ENCODE measurements at regions not wholly inside any gene's neighbourhood (a gene's known extent, or its start where the extent isn't known, plus 50 kb on each side); places are given as distances from the start of the nearest gene placed in this dataset.

- H2BK15ac ChIP-seq (ENCODE audit: low read length): no peak overlapping the region
- no peak overlapping the region for H2BK5ac ChIP-seq (ENCODE audit: low read depth, low read length)
- no peak overlapping the region for H3K14ac ChIP-seq (ENCODE audit: insufficient read length)
- ChIA-PET CTCF (ENCODE audit: partially characterized antibody) (no interaction called here), POLR2A (ENCODE audit: partially characterized antibody) (interaction anchor here (0.6 kb wide), 1 partner anchor 38 kb away, joined by 3 read pairs; no protein-coding TSS in a partner anchor)
- H3K9ac ChIP-seq (replicated peaks in 1 of 4; ENCODE audit: extremely low read depth in 1 of 4, low read depth in 3 of 4, low read length in 3 of 4): no peak overlapping the region
- H3K36me3 ChIP-seq (ENCODE audit: control insufficient read depth in 2 of 4, insufficient read depth in 4 of 4, low read length in 3 of 4): no peaks in the 10 kb centered on the region
- peak; percentile 70; the same call in 1 of the 2 replicates for TF ChIP-seq MAFK (IDR thresholded peaks at IDR 0.05; ENCODE audit: low read depth, low read length)
- TF ChIP-seq HDAC6 (IDR thresholded peaks at IDR 0.05; ENCODE audit: low read depth, low read length): no peak
- no peaks in the 10 kb centered on the region for H3K79me1 ChIP-seq (ENCODE audit: low read depth, low read length)
- no peak overlapping the region for H3K27ac ChIP-seq (ENCODE audit: low read depth, low read length)
- H3K56ac ChIP-seq (replicated peaks; ENCODE audit: insufficient read length, low read depth, low read length): no peak overlapping the region
- H3K4me2 ChIP-seq (ENCODE audit: insufficient read depth in 1 of 2, low read depth in 2 of 2, low read length in 2 of 2): no peak overlapping the region
- peaks cover 7 to 13% of the 10 kb centered on the region in 2 experiments; a peak in 3 of 4 replicates for H3K9me3 ChIP-seq (ENCODE audit: insufficient read depth in 2 of 2, low read depth in 1 of 2, low read length in 1 of 2)
- H2AK5ac ChIP-seq (ENCODE audit: low read depth, low read length): no peak overlapping the region
- H4K20me1 ChIP-seq (replicated peaks in 1 of 2; ENCODE audit: control insufficient read depth in 1 of 2, insufficient read depth in 2 of 2, low read length in 2 of 2): no peaks in the 10 kb centered on the region
- no peak overlapping the region for H3K18ac ChIP-seq (ENCODE audit: extremely low read depth, low read length)
- H3K79me2 ChIP-seq (ENCODE audit: control insufficient read depth in 1 of 2, insufficient read depth in 2 of 2, low read length in 2 of 2): no peaks in the 10 kb centered on the region
- H2BK20ac ChIP-seq (ENCODE audit: low read length): no peak overlapping the region
- H2BK12ac ChIP-seq (ENCODE audit: low read depth, low read length): no peak overlapping the region
- DNase-seq (ENCODE audit: low read depth in 1 of 2, low spot score in 2 of 2) (no peak), FAIRE-seq (no peak)
- H2BK120ac ChIP-seq (replicated peaks; ENCODE audit: low read depth, low read length): no peak overlapping the region
- no peaks in the 10 kb centered on the region for H3K23me2 ChIP-seq (ENCODE audit: low read depth, low read length)
- H4K91ac ChIP-seq (replicated peaks; ENCODE audit: insufficient read length, low read length): no peak overlapping the region
- H3K23ac ChIP-seq (ENCODE audit: insufficient read length): no peak overlapping the region
- no peak overlapping the region for H3K4ac ChIP-seq (replicated peaks; ENCODE audit: insufficient read length, low read depth, low read length)
- H3K27me3 ChIP-seq (replicated peaks in 1 of 4; ENCODE audit: control insufficient read depth in 3 of 4, extremely low read depth in 1 of 4, insufficient read depth in 3 of 4, low read length in 3 of 4): no peaks in the 10 kb centered on the region
- no peak overlapping the region for H2AFZ ChIP-seq (ENCODE audit: low read length)
- no peak overlapping the region for H4K5ac ChIP-seq (ENCODE audit: insufficient read length, low read depth, low read length)
- H3K4me3 ChIP-seq (ENCODE audit: extremely low read depth in 1 of 4, insufficient read depth in 2 of 4, low read depth in 3 of 4, low read length in 4 of 4): no peak overlapping the region
- H4K8ac ChIP-seq (ENCODE audit: extremely low read depth, insufficient read depth, low read length): no peak overlapping the region
- no peaks in the 10 kb centered on the region for H3K4me1 ChIP-seq (replicated peaks in 1 of 4; ENCODE audit: control insufficient read depth in 3 of 4, insufficient read depth in 4 of 4, low read length in 3 of 4)
Observed at GRCh38 chr17:70479779-70480178, 310.4 kb downstream of the KCNJ2 start.
